Thyroid gland (tissue), 4 donors: ENCODE measurements at regions not wholly inside any gene's neighbourhood (a gene's known extent, or its start where the extent isn't known, plus 50 kb on each side); places are given as distances from the start of the nearest gene placed in this dataset.

ENCODE experiments used
- CTCF ChIP-seq, 6 experiments: fragments of 200-600 bp in 3 of 6; fragments of 450-650 bp in 3 of 6; sonication (generic) in 3 of 6; IDR thresholded peaks; one replicate each; pipeline ENCODE4 v1.5.1; 2016 to 2019; ENCODE audit warnings: antibody characterized with exemption in 6 of 6, mild to moderate bottlenecking in 2 of 6, inconsistent platforms in 1 of 6, moderate library complexity in 1 of 6
- POLR2A ChIP-seq, 2 donors: fragments of 450-650 bp; IDR thresholded peaks; one replicate each; pipeline ENCODE4 v1.6.1; 2017; ENCODE audit warnings: antibody characterized with exemption in 2 of 2, mild to moderate bottlenecking in 2 of 2, moderate library complexity in 1 of 2

- no peak for TF ChIP-seq CTCF (IDR thresholded peaks at IDR 0.05)
- TF ChIP-seq POLR2A (IDR thresholded peaks at IDR 0.05) = no peak
Measured at GRCh38 chr11:81165164-81165563, 1568.5 kb downstream of the FAM181B start.
